ENCODE measurements at regions not wholly inside any gene's neighbourhood (a gene's known extent, or its start where the extent isn't known, plus 50 kb on each side); places are given as distances from the start of the nearest gene placed in this dataset.

DNA sequence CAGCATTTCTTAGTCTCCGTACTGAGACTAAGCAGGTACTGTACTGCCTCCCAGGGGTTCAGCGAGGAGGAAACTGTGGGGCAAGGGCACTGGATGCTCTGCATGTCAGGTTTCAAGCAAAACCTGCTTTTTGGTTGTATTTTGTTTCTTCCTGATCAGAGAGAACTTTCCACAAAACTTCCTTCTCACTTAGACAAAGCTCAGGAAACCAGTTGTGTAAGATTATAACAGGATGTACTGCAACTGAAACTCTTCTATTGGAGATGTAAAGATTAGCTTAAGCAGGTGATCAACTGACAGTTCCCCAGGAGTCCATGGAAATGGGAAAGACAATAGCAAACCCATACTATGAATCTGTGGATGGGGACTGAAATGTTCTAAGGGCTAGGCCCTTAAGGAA, 67.3 kb downstream of the PLCE1 start:
- TF ChIP-seq, protein P1, sequence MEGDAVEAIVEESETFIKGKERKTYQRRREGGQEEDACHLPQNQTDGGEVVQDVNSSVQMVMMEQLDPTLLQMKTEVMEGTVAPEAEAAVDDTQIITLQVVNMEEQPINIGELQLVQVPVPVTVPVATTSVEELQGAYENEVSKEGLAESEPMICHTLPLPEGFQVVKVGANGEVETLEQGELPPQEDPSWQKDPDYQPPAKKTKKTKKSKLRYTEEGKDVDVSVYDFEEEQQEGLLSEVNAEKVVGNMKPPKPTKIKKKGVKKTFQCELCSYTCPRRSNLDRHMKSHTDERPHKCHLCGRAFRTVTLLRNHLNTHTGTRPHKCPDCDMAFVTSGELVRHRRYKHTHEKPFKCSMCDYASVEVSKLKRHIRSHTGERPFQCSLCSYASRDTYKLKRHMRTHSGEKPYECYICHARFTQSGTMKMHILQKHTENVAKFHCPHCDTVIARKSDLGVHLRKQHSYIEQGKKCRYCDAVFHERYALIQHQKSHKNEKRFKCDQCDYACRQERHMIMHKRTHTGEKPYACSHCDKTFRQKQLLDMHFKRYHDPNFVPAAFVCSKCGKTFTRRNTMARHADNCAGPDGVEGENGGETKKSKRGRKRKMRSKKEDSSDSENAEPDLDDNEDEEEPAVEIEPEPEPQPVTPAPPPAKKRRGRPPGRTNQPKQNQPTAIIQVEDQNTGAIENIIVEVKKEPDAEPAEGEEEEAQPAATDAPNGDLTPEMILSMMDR (conservative IDR thresholded peaks at IDR 0.05; ENCODE audit: low read depth, low read length), result no peak
- TF ChIP-seq EZH2 (IDR thresholded peaks at IDR 0.05; ENCODE audit: borderline replicate concordance, low read depth, low read length, poor library complexity, severe bottlenecking), result no peak
